ENCODE measurements at regions not wholly inside any gene's neighbourhood (a gene's known extent, or its start where the extent isn't known, plus 50 kb on each side); places are given as distances from the start of the nearest gene placed in this dataset.
"Not testable (repeated sequence)": the region's sequence is repeated elsewhere in the genome, so short reads cannot be mapped to it uniquely, and the experiment has no call there.

DNA sequence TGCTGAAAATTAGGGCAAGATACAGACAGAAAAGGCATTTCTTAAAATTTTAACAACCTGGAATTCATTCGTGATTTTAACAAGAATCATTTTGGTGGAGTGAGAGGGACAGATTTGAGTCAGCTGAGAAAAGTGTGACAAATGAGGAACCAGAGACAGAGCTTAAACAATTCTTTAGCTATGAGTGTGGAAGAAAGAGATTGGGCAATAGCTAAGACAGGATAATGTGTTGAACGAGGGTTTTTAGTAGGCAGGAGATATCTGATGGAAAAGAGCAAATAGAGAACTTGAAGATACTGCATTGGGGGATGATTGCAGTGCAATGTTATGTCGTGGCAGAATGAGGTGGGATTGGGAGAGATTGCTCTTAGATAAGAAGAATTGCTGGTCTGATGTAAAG, 164.2 kb upstream of the SPRY1 start:
- DNase-seq = peak; percentile 71

DNA sequence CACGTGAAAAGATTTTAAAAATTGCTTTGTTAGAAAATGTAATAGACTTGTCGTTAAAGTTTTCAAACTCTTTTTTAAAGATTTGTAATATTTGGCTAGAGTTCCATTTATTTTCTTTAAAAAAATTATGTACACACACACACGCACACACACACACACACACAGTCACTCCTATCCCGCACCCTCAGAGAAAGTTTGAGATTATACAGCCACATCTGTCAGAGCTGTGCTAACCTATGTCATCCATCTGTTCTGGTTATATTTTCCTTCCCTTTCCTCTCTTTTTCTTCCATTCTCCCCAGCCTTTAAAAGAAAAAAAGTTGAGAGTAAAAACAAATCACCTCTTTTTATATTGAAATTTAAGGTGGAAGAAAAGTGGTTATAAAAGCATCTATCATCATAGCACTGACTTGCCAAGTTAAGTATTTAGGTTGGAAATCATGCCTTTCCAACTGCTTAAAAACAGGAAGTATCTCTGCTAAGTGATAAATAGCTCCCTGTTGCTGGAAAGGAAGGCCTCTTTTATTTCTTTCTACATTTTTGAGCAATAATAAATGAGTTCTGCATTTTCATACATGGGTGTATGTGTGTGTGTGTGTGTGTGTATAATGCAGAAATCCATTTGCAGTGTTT, 163.3 kb upstream of the SPRY1 start:
- DNase-seq = peak; percentile 74

DNA sequence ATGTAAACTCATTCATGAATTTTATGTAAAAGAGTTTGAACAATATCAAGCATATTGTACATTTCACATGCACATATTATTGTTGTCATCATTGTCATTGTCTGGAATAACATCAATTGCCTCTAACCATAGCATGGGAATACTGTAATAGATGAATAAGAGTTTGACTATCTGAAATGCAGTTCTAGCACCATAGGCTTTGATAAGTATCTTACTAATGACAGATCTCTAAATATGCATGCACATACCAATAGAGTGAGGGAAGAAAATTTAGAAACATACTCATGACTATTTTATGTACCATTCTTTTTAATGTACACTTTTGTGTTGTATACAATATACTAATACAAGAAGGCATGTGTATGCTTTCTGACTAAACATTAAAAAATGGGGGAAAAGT, 161.6 kb upstream of the SPRY1 start:
- no peak for DNase-seq

DNA sequence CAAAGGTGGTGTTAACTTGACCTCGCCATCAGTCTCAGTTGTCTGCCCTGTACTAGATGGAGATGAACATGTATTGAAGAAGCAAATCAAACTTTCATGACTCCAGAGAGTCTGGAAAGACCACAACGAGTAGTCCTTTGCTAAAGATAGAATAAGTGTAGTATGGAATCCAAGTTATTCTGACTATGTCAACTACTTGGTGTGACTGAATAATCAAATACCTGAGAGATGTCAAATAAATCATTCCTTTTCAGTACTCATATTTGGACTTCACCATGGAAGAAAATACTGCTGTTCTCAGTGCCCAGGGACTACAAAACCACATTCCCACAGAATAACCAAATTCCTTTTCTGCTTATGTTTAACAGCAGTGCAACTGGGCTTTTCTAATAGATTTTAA, 161.2 kb upstream of the SPRY1 start:
- no peak for DNase-seq

DNA sequence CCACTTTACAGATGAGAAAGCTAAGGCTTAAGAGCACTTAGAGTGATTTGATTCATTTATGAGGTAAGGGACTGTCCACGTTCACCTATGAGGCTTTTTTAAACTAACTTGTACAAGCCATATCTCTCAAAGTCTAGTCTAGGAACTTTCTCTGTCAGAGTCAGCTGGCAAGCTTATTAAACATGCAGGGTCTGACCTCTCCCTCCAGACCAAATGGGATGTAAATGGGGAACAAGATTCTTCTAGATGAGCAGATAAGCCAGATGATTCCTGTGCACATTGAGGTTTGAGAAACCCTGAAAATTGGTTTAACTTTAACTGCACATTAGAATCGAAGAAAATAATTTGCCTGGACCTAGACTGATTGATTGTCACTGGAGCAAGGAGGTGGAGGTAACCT, 160.0 kb upstream of the SPRY1 start:
- no peak for DNase-seq

DNA sequence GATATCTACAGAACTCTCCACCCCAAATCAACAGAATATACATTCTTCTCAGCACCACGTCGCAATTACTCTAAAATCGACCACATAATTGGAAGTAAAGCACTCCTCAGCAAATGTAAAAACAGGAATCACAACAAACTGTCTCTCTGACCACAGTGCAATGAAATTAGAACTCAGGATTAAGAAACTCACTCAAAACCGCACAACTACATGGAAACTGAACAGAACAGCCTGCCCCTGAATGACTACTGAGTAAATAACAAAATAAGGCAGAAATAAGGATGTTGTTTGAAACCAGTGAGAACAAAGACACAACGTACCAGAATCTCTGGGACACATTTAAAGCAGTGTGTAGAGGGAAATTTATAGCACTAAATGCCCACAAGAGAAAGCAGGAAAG, 156.3 kb upstream of the SPRY1 start:
- DNase-seq = peak; percentile 44

DNA sequence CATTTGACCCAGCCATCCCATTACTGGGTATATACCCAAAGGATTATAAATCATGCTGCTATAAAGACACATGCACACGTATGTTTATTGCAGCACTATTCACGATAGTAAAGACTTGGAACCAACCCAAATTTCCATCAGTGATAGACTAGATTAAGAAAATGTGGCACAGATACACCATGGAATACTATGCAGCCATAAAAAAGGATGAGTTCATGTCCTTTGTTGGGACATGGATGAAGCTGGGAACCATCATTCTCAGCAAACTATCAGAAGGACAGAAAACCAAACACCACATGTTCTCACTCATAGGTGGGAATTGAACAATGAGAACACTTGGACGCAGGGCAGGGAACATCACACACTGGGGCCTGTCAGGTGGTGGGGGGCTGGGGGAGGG, 153.4 kb upstream of the SPRY1 start:
- DNase-seq = not testable (repeated sequence)

DNA sequence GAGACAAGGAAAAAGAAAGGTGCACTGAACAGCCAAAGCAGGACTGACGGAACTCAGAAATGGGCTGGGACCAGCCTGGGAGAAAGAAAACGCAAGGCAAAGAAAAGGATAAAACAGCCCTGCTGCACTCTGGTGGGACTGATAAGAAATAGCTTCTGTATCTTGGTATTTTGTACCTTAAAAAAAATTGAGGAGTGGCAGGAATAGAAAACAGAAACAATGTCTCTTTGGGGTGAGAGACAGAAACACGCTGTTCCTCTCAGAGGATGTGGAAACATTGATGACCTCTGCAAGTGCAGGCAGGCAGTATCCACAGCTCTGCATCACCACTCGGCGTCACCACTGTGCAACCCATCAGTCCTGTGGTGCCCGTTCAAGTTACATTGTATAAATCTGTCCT, 152.5 kb upstream of the SPRY1 start:
- peak; percentile 56 for DNase-seq

DNA sequence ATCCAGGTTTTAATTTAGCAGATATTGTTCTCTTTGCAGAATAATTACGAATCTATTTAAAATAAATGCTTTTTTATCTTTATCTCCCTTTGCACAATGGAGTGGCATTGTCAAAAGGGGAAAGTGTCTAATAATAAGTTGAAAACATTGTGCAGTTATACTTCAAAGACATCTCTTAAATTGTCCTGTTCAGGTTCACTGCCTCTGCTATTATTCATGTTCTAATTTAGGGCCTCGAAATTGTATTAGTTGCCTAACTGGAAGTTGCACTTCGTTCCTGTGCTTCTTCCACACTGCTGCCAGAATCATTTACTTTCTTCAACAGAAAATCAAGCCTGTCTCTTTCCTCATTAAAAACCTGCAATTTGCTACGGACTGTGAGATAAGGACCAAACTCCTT, 150.5 kb upstream of the SPRY1 start:
- DNase-seq = no peak

DNA sequence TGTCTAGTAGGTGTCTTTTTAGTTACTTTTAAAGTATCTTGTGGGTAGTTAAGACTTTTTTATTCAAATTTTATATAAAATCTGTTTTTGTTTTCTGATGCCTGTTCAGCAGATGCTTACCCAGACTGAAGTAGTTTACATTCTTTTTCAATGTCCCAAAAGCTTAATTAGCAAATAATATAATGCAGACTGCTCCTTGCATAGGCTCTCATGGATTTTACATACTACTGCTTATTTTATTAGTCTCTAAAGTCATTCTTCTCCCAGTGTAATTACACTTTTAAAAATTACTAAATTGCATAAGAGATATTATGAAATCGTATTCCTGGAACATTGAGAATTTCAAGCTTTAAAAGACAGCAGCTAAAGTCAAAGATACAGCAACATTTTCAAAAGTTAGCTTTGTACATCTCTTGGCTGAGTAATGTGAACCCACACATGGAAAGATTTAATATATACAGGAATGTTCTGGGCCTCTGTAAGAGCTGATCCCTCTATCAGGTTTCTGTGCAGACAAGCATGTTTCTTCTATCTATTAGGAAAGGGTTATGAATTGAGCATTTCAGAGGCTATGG, 148.4 kb upstream of the SPRY1 start:
- peak; percentile 34 for DNase-seq

DNA sequence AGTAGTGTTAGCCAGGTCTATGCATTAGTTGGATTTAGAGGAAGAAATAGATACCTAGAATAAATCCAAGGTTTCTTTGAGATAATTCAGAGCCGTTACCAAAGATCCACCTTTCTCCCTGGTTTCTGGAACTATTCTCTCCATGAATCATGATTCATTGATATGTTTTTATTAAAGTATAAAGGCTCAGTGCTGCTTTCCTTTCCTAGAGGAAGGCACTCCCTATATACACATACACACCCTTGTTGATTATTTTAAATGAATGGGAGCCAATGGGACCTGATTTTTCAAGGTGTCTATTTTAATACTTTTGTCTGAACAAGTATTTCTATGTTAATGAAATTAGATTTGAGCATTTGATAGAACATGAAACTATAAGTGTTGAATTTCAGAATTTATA, 146.8 kb upstream of the SPRY1 start:
- no peak for DNase-seq

DNA sequence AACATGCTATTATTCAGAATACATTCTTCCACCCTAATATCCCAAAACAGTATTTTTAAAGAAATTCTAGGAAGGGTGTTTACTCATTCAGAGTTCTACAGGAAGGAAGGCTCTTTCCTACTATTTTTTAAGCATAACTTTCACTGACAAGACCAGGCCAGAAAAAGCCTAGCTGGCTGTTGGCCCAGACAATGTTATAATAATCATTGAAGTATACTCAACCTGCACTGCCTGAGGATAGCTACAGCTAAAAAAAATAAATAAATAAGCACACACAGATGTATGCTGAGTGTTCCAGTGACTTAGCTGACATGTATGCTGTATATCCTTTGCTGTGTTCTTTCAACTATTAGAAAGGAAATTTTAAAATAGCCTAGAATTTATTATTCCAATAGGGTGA, 145.8 kb upstream of the SPRY1 start:
- no peak for DNase-seq

DNA sequence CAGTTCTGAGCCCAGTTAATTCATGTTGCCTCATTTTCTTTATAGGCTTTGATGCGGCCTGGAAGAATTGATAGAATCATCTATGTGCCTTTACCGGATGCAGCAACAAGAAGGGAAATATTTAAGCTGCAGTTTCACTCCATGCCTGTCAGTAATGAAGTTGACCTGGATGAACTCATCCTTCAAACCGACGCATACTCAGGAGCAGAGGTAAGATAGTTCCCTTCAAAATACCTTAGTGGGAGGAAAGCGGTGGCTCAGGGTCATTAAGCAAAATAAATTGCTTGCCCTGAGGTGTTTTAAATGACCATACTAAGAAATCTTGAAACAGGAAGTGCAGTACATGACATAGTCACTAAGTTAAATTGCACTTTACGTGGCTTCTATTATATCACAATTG, 140.6 kb upstream of the SPRY1 start:
- DNase-seq = no peak

DNA sequence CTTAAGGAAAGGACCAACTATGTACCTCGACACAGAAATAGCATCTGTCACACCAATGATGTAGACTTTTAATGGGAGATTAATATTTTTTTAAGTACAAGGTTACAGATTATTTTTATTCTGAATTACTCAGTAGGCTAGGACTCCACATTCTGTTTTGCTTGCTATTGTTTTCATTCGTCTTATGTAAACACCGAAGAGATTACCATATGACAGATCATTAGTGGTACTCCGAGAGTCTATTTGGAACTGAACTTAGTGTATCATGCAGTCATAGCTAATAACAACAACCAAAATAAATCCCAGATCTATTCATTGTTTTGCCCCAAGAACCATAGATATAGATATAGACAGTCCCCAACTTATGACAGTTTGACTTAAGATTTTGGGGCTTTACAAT, 139.7 kb upstream of the SPRY1 start:
- DNase-seq = no peak

DNA sequence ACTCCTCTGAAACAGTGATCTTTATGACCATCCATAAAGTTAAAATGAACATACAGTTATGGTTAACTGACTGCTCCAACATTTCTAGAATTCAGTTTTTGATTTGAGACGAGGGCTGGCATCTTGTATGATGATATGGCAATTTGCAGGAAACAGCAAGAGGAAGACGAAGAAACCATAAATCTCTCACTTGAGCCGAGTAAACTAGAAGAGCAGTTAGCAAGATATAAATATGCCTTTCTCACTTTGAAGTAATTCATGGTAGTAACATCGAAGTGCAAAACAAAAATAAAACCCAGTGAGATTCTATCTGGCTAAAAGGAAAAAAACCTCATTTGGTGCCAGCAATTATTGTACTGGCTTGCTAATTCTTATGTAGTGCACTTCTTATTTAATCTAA, 139.0 kb upstream of the SPRY1 start:
- no peak for DNase-seq

DNA sequence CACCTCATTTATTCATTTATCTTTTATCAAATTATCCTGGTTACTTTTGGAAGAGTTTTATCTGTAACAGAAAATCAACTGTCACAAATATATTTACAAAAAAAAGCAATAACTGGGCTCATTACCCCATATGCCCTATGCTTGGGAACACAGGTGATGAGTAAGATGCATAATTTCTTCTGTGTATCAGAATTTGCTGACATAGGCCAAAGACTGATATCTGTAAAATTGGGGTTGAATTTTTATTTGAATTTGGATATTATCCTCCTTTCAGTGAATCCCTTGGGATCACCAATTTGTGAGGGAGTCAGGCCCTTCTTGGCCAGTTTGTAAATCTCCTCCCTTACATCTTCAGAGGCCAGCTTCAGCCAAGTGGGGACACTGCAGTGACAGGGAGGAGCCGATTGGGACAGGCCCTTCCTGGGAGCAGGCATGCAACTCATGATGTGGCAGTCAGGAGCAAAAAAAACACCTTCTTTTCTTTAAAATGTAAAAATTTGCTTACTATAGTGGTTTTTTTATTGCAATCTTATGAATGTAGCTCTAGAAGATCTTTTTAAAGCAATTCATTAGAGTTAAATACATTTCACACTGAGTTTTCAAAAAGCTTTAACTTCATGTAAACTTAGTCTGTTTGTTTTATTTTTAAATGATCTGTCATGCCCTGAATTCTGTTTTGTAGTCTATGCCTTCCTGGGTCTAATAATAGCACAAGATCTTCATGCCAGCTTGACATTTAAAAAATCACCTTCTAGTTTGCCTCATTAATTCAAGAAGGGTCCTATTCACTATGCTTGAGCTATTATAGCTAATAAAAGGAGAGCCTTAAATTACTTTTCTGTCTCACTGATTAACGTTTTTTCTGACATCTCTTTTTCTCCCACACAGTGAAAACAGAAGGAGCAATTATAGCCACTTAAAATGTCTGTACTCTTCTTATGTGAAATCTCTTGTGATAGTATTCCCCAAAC, 136.6 kb upstream of the SPRY1 start:
- DNase-seq = no peak

DNA sequence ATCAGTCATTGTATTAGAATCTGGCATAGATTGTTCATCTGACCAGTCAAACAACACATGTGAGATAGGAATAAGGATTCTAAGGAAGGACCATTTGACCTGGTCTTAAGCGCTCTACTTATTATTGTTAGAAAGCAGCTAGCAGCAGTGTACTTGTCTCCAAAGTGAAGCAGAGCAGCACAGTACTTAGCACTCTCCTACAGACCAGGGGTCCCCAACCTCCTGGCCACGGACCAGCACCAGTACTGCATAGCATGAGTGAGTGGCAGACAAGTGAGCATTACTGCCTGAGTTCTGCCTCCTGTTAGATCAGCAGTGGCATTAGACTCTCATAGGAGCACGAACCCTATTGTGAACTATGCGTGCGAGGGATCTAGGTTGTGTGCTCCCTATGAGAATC, 135.9 kb upstream of the SPRY1 start:
- no peak for DNase-seq

DNA sequence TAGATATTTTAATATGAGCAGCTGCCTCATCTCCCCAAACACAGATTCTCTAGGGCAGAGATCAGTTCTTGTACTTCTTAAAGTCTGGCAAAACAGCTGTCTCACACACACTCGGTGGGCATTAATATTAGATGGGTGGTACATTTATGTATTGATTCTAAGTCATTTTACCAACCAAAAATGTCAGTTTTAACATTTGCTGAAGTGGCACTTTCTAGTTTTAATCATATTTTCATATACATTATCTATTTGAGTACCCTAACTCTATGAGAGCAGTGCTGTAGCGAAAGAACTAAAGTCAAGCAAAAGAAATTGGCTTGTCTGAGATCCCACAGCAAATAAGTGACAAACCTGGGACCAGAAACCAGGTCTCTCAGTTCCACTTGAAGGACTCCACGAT, 134.5 kb upstream of the SPRY1 start:
- DNase-seq = no peak

DNA sequence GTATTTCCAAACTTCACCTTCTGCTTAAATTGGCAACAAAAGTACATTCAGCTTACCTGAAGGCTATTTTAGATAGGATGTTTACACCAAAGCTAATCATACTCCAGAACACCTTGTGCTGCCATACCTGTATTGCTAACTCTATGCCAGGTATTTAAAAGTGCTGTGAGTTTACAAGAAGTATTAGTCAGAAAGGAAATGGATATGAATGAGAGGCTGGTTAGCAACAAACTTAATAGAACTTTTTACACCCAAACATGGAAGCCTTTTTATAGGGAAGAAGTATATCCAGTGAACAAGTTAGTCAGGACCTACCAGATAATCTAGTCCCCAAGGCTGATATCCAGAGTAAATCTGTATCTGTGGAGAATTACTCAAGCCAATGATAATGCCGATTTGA, 131.2 kb upstream of the SPRY1 start:
- DNase-seq = no peak

DNA sequence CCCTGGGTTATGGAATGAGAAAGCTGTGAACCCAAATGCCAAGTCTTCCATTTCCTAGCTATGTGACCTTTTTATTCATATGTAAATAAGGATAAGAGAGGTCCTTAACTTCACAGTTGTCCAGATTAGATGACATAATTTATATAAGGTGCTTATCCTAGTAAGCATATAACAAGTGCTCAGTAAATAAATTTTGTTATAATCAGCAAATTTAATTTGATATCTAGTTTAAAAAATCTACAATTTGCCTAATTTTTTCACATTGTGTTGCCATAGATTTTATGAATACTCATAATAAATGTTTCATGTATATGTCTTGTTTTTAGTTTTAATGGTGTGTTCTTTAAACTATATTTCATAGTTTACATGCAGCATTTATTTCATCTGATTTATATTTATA, 130.4 kb upstream of the SPRY1 start:
- DNase-seq = no peak

DNA sequence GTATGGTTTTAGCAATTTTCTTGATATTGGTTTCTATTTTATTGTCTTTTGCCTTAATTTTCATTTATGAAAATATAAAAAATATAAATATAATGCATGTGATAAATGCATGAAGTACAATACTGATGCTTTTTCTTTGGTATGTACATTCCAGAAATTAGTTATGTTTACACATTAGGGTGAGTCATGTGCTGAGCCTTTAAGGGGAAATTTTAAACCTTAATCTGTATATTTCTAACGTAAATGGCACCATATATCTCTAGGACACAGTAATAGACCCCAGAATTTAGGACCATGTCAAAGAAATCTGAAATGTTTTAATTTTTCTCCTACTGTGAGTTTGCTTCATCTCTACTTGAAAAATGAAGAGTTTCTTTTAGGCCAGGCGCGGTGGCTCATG, 117.8 kb upstream of the SPRY1 start:
- no peak for DNase-seq

DNA sequence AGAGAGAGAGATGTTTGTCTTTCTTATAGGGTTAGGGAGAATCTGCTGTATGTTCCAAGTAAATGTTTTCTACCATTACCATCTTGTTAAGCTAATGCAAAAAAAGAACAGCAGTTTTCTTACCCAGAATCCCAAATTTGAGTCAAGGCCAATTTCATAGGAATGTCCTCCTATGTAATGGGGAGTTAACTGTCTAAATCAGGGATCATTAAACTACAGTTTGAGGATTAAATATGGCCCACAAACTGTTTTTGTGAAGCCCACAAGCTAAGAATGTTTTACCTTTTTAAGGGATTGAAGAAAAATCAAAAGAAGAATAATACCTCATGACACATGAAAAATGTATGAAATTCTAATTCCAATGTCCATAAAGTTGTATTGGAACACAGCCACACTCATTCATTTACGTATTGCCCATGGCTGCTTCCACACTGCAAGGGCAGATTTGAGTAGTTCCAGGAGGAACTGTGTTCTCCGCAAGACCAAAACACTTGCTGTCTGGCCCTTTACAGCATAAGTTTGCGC, 113.2 kb upstream of the SPRY1 start:
- no peak for DNase-seq

DNA sequence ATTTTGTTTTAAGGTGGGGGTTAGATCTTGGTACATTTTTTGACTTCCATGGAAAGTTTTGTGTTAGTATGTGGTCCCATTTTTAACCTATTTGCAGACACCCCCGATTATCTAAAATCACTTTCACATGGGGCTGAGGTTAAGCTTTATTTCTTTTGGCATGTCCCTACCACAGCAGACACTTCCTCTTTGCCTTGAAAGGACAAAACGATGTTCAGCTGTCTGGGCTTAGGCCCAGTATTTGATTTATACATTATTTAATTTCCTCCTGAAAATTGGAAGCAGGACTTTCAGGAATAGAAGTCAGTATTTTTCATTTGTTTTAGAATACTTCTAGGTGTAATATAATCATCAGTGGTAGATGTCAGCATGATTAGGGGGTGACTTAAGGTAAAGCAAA, 112.4 kb upstream of the SPRY1 start:
- DNase-seq = no peak

DNA sequence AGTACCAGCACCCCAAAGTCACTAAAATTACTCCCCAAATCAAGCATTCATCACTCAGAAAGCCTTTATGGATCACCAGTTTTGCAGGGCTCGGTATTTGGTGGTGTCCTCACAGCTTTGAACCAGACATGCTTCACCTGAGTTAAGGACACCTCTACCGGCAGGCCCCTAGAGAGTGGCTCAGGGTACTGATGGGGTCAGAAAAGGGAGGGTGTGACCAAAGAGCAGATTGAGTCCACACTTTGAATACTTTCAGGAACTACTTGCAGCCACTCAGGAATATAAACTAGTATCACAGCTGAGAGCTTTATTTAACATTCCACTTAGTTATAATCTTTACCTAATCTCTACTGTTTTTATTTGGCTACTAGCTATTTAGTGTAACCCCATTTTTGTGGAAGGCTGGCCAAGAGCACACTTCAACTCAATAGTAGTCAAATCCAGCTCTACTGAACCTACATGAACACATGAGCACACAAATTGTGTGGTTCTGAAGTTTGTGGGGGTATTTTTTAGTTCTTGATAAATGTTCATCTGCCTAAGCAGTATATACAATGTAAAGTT, 109.6 kb upstream of the SPRY1 start:
- DNase-seq = no peak

Data from inflammatory macrophage treated with lipopolysaccharide for 4 hours (primary cell).